CD14-positive monocyte (primary cell): ENCODE measurements at regions not wholly inside any gene's neighbourhood (a gene's known extent, or its start where the extent isn't known, plus 50 kb on each side); places are given as distances from the start of the nearest gene placed in this dataset.

Experiments used
- DNase-seq, 3 donors: peaks; one replicate each; pipeline ENCODE4 v3.0.0-alpha.2; 2011 to 2022
- H2AFZ ChIP-seq: 2 replicates; pipeline ENCODE4 v1.6.0; 2012; ENCODE audit warnings: mild to moderate bottlenecking, low read depth, low read length, inconsistent platforms; ENCODE audit not compliant: insufficient read depth, poor library complexity, severe bottlenecking
- H3K27ac ChIP-seq, 2 donors: 1 replicate in 1 of 2; 2 replicates in 1 of 2; pipeline ENCODE4 v1.5.1; 2012 to 2013; ENCODE audit warnings: low read length in 2 of 2, control low read depth in 1 of 2, inconsistent platforms in 1 of 2, low read depth in 1 of 2, mild to moderate bottlenecking in 1 of 2
- H3K27me3 ChIP-seq, 2 donors: one replicate each; pipeline versions ENCODE4 v1.6.0 to v1.6.1; 2011 to 2013; ENCODE audit warnings: low read length in 2 of 2; ENCODE audit not compliant: control insufficient read depth in 2 of 2, insufficient read depth in 2 of 2
- H3K36me3 ChIP-seq, 2 donors: replicated peaks in 1 of 2; 1 replicate in 1 of 2; 2 replicates in 1 of 2; pipeline versions ENCODE4 v1.5.1 to v1.6.1; 2012 to 2013; ENCODE audit warnings: low read length in 2 of 2, control low read depth in 1 of 2, inconsistent platforms in 1 of 2, mild to moderate bottlenecking in 1 of 2; ENCODE audit not compliant: insufficient read depth in 2 of 2, control insufficient read depth in 1 of 2
- H3K4me1 ChIP-seq, 2 donors: 1 replicate in 1 of 2; 2 replicates in 1 of 2; pipeline versions ENCODE4 v1.5.1 to v1.6.1; 2012 to 2013; ENCODE audit warnings: low read length in 2 of 2, control low read depth in 1 of 2, inconsistent platforms in 1 of 2, mild to moderate bottlenecking in 1 of 2, moderate library complexity in 1 of 2; ENCODE audit not compliant: insufficient read depth in 2 of 2, control insufficient read depth in 1 of 2
- H3K4me2 ChIP-seq: replicated peaks from 2 replicates; pipeline ENCODE3; 2012; ENCODE audit warnings: low read length, moderate library complexity, mild to moderate bottlenecking; ENCODE audit not compliant: poor library complexity, severe bottlenecking; ENCODE audit errors: extremely low read depth
- H3K4me3 ChIP-seq, 3 experiments: fragments of 200-600 bp in 1 of 3; sonication (generic) in 1 of 3; replicated peaks in 1 of 3; 1 replicate in 2 of 3; 2 replicates in 1 of 3; pipeline ENCODE4 v1.5.1; 2011 to 2013; ENCODE audit warnings: low read length in 3 of 3, mild to moderate bottlenecking in 3 of 3, control low read depth in 2 of 3, low read depth in 2 of 3, inconsistent platforms in 1 of 3, moderate library complexity in 1 of 3
- H3K79me2 ChIP-seq: 2 replicates; pipeline ENCODE4 v1.6.0; 2012; ENCODE audit warnings: mild to moderate bottlenecking, control low read depth, inconsistent platforms, low read length, moderate library complexity; ENCODE audit not compliant: insufficient read depth
- H3K9ac ChIP-seq: 2 replicates; pipeline ENCODE4 v1.6.0; 2017; ENCODE audit warnings: low read length, mild to moderate bottlenecking; ENCODE audit not compliant: insufficient read depth, poor library complexity, severe bottlenecking
- H3K9me3 ChIP-seq, 2 donors: replicated peaks in 1 of 2; 1 replicate in 1 of 2; 2 replicates in 1 of 2; pipeline versions ENCODE4 v1.5.1 to v1.6.1; 2012 to 2013; ENCODE audit warnings: low read length in 2 of 2, control low read depth in 1 of 2; ENCODE audit not compliant: control insufficient read depth in 1 of 2, insufficient read depth in 1 of 2
- H4K20me1 ChIP-seq: 2 replicates; pipeline ENCODE4 v1.6.0; 2012; ENCODE audit warnings: mild to moderate bottlenecking, low read length, control low read depth, moderate library complexity; ENCODE audit not compliant: insufficient read depth
- H3K27ac Mint-ChIP-seq, 7 donors: one replicate each; pipeline ENCODE4 v1.8.0; 2020; ENCODE audit warnings: mild to moderate bottlenecking in 7 of 7, mixed read lengths in 7 of 7, moderate library complexity in 6 of 7, inconsistent platforms in 2 of 7
- H3K27me3 Mint-ChIP-seq, 3 donors: one replicate each; pipeline ENCODE4 v1.8.0; 2021 to 2022; ENCODE audit warnings: low read depth in 3 of 3, mild to moderate bottlenecking in 3 of 3, mixed read lengths in 3 of 3, moderate library complexity in 3 of 3, inconsistent platforms in 1 of 3
- H3K36me3 Mint-ChIP-seq, 2 donors: one replicate each; pipeline ENCODE4 v1.8.0; 2020; ENCODE audit warnings: mixed read lengths in 2 of 2, inconsistent platforms in 1 of 2, mild to moderate bottlenecking in 1 of 2
- H3K4me1 Mint-ChIP-seq: one replicate; pipeline ENCODE4 v1.8.0; 2020; ENCODE audit warnings: mild to moderate bottlenecking, mixed read lengths
- H3K4me3 Mint-ChIP-seq, 2 donors: one replicate each; pipeline ENCODE4 v1.8.0; 2020; ENCODE audit warnings: mild to moderate bottlenecking in 2 of 2, mixed read lengths in 2 of 2, moderate library complexity in 1 of 2
- H3K9me3 Mint-ChIP-seq, 7 donors: one replicate each; pipeline ENCODE4 v1.8.0; 2020 to 2022; ENCODE audit warnings: mixed read lengths in 7 of 7, mild to moderate bottlenecking in 6 of 7, moderate library complexity in 6 of 7, inconsistent platforms in 2 of 7
- WGBS: methylation state at CpG from one replicate; pipeline ENCODE4 v1.1.5; 2013; ENCODE audit warnings: missing lambda C conversion rate; ENCODE audit not compliant: insufficient coverage; 5-methylcytosine and 5-hydroxymethylcytosine counted together
- intact Hi-C, 2 donors: fragments of 100-400 bp; cut with micrococcal nuclease; formaldehyde crosslinking; loops; one replicate each; pipeline versions ENCODE4 v1.15.0 to v1.15.1; 2023
- TF ChIP-seq, protein P1 (sequence below): fragments of 200-600 bp; IDR thresholded peaks from one replicate; pipeline ENCODE4 v1.8.0; 2022; ENCODE audit warnings: antibody characterized with exemption, mild to moderate bottlenecking

GRCh38 chr5:20224966-20225365 lies 237.0 kb upstream of the CDH18 start:
- H2AFZ ChIP-seq: no peak overlapping the region
- no peak overlapping the region for H3K27ac ChIP-seq
- H3K27ac Mint-ChIP-seq: no peak overlapping the region
- no peaks in the 10 kb centered on the region for H3K36me3 ChIP-seq
- no peaks in the 10 kb centered on the region for H3K27me3 Mint-ChIP-seq
- H4K20me1 ChIP-seq: no peaks in the 10 kb centered on the region
- no peaks in the 10 kb centered on the region for H3K36me3 Mint-ChIP-seq
- no peak for DNase-seq
- TF ChIP-seq, protein P1, sequence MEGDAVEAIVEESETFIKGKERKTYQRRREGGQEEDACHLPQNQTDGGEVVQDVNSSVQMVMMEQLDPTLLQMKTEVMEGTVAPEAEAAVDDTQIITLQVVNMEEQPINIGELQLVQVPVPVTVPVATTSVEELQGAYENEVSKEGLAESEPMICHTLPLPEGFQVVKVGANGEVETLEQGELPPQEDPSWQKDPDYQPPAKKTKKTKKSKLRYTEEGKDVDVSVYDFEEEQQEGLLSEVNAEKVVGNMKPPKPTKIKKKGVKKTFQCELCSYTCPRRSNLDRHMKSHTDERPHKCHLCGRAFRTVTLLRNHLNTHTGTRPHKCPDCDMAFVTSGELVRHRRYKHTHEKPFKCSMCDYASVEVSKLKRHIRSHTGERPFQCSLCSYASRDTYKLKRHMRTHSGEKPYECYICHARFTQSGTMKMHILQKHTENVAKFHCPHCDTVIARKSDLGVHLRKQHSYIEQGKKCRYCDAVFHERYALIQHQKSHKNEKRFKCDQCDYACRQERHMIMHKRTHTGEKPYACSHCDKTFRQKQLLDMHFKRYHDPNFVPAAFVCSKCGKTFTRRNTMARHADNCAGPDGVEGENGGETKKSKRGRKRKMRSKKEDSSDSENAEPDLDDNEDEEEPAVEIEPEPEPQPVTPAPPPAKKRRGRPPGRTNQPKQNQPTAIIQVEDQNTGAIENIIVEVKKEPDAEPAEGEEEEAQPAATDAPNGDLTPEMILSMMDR: no peak
- H3K79me2 ChIP-seq: no peaks in the 10 kb centered on the region
- no peak overlapping the region for H3K4me3 Mint-ChIP-seq
- peaks cover 0 to 4% (median 0%) of the 10 kb centered on the region in 7 donors for H3K9me3 Mint-ChIP-seq
- H3K27me3 ChIP-seq: no peaks in the 10 kb centered on the region
- intact Hi-C loops: no loop called here
- H3K9me3 ChIP-seq: peaks cover 0 to 6% of the 10 kb centered on the region in 2 donors
- 75% methylated on average over 1 of the region's 2 CpGs for WGBS
- no peaks in the 10 kb centered on the region for H3K4me1 ChIP-seq
- H3K4me1 Mint-ChIP-seq: no peaks in the 10 kb centered on the region
- H3K9ac ChIP-seq: no peak overlapping the region
- no peak overlapping the region for H3K4me2 ChIP-seq
- H3K4me3 ChIP-seq: no peak overlapping the region

- TF ChIP-seq, protein P1: no peak
- H3K27me3 Mint-ChIP-seq: no peaks in the 10 kb centered on the region
- no peaks in the 10 kb centered on the region for H3K36me3 Mint-ChIP-seq
- Histone ChIP-seq H4K20me1 (no peaks in the 10 kb centered on the region), H3K27ac (no peak overlapping the region), H3K9ac (no peak overlapping the region), H2AFZ (no peak overlapping the region), H3K4me1 (no peaks in the 10 kb centered on the region), H3K9me3 (peaks cover 0 to 6% of the 10 kb centered on the region in 2 donors), H3K36me3 (no peaks in the 10 kb centered on the region), H3K4me2 (no peak overlapping the region), H3K79me2 (no peaks in the 10 kb centered on the region), H3K4me3 (no peak overlapping the region), H3K27me3 (no peaks in the 10 kb centered on the region)
- WGBS: no CpG with 5 or more reads among the region's 1 CpG
- H3K9me3 Mint-ChIP-seq: peaks cover 0 to 5% (median 0%) of the 10 kb centered on the region in 7 donors
- no peak overlapping the region for H3K4me3 Mint-ChIP-seq
- no peak for DNase-seq
- intact Hi-C loops: no loop called here
- H3K27ac Mint-ChIP-seq: no peak overlapping the region
- no peaks in the 10 kb centered on the region for H3K4me1 Mint-ChIP-seq
These were observed 236.0 kb upstream of the CDH18 start for GRCh38 chr5:20224046-20224445.
